HL-60 (cell line): ENCODE measurements at regions not wholly inside any gene's neighbourhood (a gene's known extent, or its start where the extent isn't known, plus 50 kb on each side); places are given as distances from the start of the nearest gene placed in this dataset.

Experiments
- DNase-seq, 2 experiments: peaks; one replicate each; pipeline ENCODE4 v3.0.0-alpha.2; 2010 to 2020; ENCODE audit warnings: low read depth in 1 of 2, low spot score in 1 of 2
- H3K27ac ChIP-seq: fragments of 250-450 bp; sonication (Bioruptor Pico); replicated peaks from 2 replicates; pipeline ENCODE4 v1.5.1; 2020; ENCODE audit warnings: mild to moderate bottlenecking, moderate library complexity
- H3K27me3 ChIP-seq: fragments of 250-450 bp; sonication (Bioruptor Pico); 2 replicates; pipeline ENCODE4 v1.5.1; 2021; ENCODE audit warnings: mild to moderate bottlenecking, moderate library complexity; ENCODE audit not compliant: insufficient read depth, poor library complexity, severe bottlenecking
- H3K4me3 ChIP-seq: replicated peaks from 2 replicates; pipeline ENCODE4 v1.5.1; 2011; ENCODE audit warnings: mild to moderate bottlenecking, control low read depth, low read length; ENCODE audit not compliant: insufficient read depth
- GABPA ChIP-seq: IDR thresholded peaks from 2 replicates; pipeline ENCODE4 v1.6.1; 2012; ENCODE audit warnings: low read depth
- POLR2AphosphoS5 ChIP-seq: IDR thresholded peaks from 2 replicates; pipeline ENCODE4 v1.6.1; 2012; ENCODE audit warnings: low read depth
- SPI1 ChIP-seq: IDR thresholded peaks from 2 replicates; pipeline ENCODE4 v1.6.1; 2012; ENCODE audit warnings: low read depth, mild to moderate bottlenecking, borderline replicate concordance
- TF ChIP-seq, protein P1 (sequence below): IDR thresholded peaks from one replicate; pipeline ENCODE4 v1.5.1; 2011; ENCODE audit warnings: low read length, control low read depth, inconsistent platforms; ENCODE audit not compliant: insufficient read depth
- TF ChIP-seq, protein P2 (sequence below): IDR thresholded peaks from 2 replicates; pipeline ENCODE4 v1.6.1; 2012; ENCODE audit warnings: low read depth; ENCODE audit not compliant: insufficient replicate concordance

DNA sequence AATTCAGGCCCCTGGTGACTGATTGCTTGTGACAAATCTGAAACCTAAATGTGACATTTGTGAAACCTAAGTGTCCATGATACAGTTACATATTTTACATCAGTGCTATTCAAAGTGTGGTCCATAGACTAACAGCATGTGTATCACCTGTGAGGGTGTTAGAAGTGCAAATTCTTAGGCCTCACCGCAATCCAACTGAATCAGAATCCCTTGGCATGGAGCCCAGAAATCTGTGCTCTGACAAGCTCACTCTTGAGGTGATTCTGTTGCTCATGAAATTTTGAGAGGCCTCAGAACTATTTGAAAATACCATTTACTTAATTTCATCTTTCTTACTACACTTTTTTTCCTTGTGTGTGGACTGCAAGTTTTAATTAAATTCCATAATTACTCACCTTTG, 587.9 kb downstream of the ADGRL2 start:
- no peak for DNase-seq
- no peaks in the 10 kb centered on the region for H3K27me3 ChIP-seq
- H3K4me3 ChIP-seq = no peak overlapping the region
- H3K27ac ChIP-seq = no peak overlapping the region
- TF ChIP-seq, protein P1, sequence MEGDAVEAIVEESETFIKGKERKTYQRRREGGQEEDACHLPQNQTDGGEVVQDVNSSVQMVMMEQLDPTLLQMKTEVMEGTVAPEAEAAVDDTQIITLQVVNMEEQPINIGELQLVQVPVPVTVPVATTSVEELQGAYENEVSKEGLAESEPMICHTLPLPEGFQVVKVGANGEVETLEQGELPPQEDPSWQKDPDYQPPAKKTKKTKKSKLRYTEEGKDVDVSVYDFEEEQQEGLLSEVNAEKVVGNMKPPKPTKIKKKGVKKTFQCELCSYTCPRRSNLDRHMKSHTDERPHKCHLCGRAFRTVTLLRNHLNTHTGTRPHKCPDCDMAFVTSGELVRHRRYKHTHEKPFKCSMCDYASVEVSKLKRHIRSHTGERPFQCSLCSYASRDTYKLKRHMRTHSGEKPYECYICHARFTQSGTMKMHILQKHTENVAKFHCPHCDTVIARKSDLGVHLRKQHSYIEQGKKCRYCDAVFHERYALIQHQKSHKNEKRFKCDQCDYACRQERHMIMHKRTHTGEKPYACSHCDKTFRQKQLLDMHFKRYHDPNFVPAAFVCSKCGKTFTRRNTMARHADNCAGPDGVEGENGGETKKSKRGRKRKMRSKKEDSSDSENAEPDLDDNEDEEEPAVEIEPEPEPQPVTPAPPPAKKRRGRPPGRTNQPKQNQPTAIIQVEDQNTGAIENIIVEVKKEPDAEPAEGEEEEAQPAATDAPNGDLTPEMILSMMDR = no peak
- no peak for TF ChIP-seq POLR2AphosphoS5
- TF ChIP-seq GABPA = no peak
- no peak for TF ChIP-seq SPI1
- TF ChIP-seq, protein P2, sequence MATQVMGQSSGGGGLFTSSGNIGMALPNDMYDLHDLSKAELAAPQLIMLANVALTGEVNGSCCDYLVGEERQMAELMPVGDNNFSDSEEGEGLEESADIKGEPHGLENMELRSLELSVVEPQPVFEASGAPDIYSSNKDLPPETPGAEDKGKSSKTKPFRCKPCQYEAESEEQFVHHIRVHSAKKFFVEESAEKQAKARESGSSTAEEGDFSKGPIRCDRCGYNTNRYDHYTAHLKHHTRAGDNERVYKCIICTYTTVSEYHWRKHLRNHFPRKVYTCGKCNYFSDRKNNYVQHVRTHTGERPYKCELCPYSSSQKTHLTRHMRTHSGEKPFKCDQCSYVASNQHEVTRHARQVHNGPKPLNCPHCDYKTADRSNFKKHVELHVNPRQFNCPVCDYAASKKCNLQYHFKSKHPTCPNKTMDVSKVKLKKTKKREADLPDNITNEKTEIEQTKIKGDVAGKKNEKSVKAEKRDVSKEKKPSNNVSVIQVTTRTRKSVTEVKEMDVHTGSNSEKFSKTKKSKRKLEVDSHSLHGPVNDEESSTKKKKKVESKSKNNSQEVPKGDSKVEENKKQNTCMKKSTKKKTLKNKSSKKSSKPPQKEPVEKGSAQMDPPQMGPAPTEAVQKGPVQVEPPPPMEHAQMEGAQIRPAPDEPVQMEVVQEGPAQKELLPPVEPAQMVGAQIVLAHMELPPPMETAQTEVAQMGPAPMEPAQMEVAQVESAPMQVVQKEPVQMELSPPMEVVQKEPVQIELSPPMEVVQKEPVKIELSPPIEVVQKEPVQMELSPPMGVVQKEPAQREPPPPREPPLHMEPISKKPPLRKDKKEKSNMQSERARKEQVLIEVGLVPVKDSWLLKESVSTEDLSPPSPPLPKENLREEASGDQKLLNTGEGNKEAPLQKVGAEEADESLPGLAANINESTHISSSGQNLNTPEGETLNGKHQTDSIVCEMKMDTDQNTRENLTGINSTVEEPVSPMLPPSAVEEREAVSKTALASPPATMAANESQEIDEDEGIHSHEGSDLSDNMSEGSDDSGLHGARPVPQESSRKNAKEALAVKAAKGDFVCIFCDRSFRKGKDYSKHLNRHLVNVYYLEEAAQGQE = no peak

DNA sequence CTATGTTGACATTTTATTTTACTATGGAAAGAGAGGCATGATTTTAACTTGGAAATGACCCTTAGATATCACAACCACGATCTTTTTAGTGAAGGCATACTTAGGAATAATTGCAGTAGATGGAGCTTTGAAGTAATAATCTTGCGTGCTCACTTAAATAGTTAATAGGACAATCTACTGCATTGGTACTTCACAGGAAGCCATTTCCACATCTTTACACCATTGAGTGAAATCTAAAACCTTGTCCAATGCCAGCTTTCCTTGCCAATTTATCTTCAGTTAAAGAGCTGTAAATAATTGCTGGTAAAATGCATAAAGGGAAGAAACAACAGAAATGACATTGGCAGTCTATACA, 586.3 kb downstream of the ADGRL2 start:
- no peak for DNase-seq
- Histone ChIP-seq H3K4me3 (no peak overlapping the region), H3K27me3 (no peaks in the 10 kb centered on the region), H3K27ac (no peak overlapping the region)
- TF ChIP-seq GABPA (no peak), POLR2AphosphoS5 (no peak)
- TF ChIP-seq, protein P2 = no peak
- TF ChIP-seq, protein P1 = no peak

DNA sequence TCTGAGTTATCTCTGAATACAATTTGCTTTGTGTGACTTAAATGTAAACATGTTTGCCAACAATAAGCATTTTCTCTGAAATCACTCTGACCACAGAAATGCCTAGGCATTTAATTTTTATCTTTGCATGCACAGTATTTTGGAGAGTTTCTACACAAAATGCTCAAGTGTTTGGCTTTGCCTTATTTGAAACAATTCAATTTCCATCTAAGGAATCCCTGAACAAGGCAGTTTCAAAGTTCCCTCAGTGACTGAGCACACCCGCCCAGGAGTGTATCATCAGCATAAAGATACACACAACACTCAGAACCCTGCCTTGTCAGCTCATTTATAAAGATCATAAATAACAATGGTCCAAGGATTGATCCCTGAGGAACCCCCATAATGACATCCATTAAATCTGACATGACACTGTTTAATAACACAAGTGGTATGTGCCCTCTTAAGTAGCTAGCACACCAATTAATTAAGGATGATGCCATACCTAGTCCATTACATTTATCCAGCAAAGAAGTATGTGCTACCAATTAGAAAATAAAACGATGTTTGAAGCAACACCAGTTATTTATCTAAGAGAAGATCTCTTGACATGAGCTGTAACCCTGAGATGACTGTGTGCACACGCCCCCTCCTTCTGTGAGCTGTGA, 585.8 kb downstream of the ADGRL2 start:
- TF ChIP-seq GABPA (no peak), SPI1 (no peak), POLR2AphosphoS5 (no peak)
- TF ChIP-seq, protein P2 = no peak
- TF ChIP-seq, protein P1 = no peak
- DNase-seq = no peak

More for the DNA sequence above, 585.8 kb downstream of the ADGRL2 start:
- no peak overlapping the region for H3K27ac ChIP-seq
- no peak overlapping the region for H3K4me3 ChIP-seq
- no peaks in the 10 kb centered on the region for H3K27me3 ChIP-seq
